NCI-H1092 treated with DMSO at 0.1 percent for 48 hours (cell line): ENCODE measurements at regions not wholly inside any gene's neighbourhood (a gene's known extent, or its start where the extent isn't known, plus 50 kb on each side); places are given as distances from the start of the nearest gene placed in this dataset.

Experiments used
- DNase-seq: peaks from one replicate; lab custom pipeline; 2025; lab: John Stamatoyannopoulos, UW

GRCh38 chr1:38133756-38134155 is 87.2 kb upstream of the POU3F1 start:
- no peak for DNase-seq

- no peak for DNase-seq
These were observed 86.7 kb upstream of the POU3F1 start for GRCh38 chr1:38133304-38133703.

DNA sequence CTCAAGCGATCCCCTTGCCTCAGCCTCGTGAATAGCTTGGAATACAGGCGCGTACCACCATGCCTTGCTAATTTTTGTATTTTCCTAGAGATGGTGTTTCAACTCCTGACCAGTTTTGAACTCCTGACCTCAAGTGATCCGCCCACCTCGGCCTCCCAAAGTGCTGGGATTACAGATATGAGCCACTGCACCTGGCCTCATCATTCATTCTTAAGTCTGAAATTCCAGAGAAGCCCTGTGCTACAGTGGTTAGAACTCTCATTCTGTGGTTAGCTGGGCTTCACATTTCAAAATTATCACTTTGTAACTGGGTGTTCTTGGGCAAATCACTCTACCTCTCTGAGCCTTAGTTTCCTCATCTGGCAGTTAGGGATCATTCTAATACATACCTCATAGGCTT is 86.1 kb upstream of the POU3F1 start:
- no peak for DNase-seq

- no peak for DNase-seq
These were observed 84.5 kb upstream of the POU3F1 start for GRCh38 chr1:38131024-38131585.

DNA sequence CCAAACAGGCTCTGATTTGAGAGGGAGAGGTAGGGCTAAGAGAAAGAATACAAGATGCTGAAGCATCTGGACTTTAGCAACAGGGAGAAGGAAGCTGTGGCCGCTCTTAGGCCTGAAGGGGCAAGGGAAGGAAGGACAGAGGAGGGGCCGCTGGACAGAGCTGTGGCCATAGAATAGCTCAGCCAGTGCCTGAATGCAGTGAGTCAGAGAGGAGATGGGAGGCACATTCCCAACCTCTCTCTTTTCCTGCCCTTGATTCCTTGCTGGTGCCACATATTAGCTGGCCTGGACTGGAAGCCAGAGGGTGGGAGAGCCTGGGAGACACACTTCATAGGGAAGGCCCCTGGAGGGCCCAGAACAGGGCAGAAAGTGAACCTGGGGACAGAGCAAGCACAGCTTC is 83.4 kb upstream of the POU3F1 start:
- DNase-seq, result no peak

DNA sequence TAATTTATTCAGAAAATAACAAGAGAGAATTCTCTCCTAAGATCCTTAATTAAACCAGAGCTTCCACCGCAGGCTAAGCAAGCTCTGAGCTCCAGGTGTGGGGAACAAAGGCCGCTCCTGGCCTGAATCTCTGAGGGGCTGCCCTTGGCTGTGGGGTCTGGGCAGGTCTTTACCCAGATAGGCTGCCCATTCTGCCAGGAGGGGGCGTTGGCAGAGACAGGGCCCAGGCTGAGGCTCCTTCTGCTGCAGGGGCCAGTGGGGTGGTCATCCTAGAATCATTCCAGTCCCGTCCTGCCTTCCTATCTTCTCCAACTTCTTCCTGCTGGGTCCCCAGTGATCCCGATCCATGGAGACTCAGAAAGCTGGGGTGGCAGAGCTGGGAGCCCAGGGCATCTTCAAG is 82.9 kb upstream of the POU3F1 start:
- DNase-seq, result no peak

- DNase-seq, result no peak
These were observed 82.4 kb upstream of the POU3F1 start for GRCh38 chr1:38128926-38129453.

- DNase-seq, result no peak
These were observed 81.9 kb upstream of the POU3F1 start for GRCh38 chr1:38128511-38128910.

- DNase-seq, result no peak
These were observed 80.8 kb upstream of the POU3F1 start for GRCh38 chr1:38127428-38127827.

GRCh38 chr1:38126970-38127369 is 80.4 kb upstream of the POU3F1 start:
- no peak for DNase-seq

GRCh38 chr1:38125837-38126520 is 79.4 kb upstream of the POU3F1 start:
- no peak for DNase-seq

DNA sequence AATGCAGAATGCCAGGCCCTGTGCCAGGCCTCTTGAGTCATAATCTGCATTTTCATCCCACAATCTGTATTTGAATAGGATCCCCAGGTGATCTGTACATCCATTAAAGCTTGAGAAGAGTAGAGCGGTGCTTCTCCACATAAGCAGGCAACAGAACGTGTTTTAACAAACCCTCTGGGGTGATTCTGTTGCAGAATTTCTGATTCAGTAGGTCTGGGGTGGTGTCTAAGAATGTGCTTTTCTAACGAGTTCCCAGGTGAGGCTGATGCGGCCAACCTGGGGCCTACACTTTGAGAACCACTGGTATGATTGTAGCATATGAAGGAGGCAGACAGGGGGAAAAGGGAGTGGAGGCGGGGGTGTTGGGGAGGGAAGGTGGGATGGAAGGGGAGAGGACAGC is 78.4 kb upstream of the POU3F1 start:
- DNase-seq, result no peak

- DNase-seq, result no peak
These were observed 77.0 kb upstream of the POU3F1 start for GRCh38 chr1:38123356-38124135.

GRCh38 chr1:38121231-38121680 is 74.7 kb upstream of the POU3F1 start:
- DNase-seq, result no peak

- DNase-seq, result no peak
These were observed 74.1 kb upstream of the POU3F1 start for GRCh38 chr1:38120552-38121230.

DNA sequence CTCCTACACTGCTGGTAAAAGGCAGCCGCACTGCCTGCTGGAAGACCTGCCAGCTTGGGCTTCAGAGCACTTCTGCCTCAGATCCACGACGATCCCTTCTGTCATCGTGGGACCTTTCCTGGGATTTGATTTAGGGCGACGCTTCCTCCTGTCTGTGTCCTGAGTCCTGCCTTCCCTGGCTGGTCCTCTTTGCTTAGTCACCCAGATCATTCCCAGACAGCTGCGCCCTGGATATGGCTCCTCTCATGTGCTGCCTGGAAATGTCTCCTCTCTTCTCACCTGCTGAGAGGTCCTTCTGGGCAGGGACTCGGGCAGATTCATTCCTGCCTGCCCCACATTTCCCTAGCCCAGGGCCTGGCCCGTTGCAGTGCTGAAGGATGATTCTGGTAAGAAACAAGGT is 72.4 kb upstream of the POU3F1 start:
- no peak for DNase-seq

GRCh38 chr1:38117444-38117887 is 70.9 kb upstream of the POU3F1 start:
- DNase-seq, result no peak

DNA sequence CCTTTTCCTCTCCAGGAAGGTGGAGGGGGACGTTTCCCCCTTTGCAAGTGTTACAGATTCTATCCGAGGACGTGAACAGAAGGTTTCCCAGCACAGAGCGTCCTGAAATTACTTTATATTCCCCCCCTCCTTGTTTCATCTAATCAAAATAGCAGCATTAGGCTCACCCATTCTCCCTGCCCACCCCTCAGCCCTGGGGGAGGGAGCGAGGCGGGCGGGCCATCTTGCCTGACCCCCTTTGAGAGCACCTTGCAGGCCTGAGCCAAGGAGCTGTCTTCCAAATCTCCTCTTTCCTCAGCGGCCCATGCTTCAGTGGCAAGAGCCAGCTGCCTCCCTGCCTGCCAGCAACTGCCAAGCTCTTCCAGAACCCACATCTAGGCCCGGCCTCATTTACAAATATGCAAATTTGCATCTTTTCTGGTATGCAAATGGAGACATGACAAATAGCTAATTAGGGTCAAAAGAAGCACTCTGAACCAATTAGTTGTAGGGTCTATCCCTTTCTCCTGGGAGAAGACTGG is 69.1 kb upstream of the POU3F1 start:
- no peak for DNase-seq

- no peak for DNase-seq
These were observed 68.6 kb upstream of the POU3F1 start for GRCh38 chr1:38115226-38115625.

GRCh38 chr1:38114241-38115026 is 67.8 kb upstream of the POU3F1 start:
- DNase-seq, result no peak

GRCh38 chr1:38113159-38113666 is 66.6 kb upstream of the POU3F1 start:
- no peak for DNase-seq
